PC-3 (cell line): ENCODE measurements at regions not wholly inside any gene's neighbourhood (a gene's known extent, or its start where the extent isn't known, plus 50 kb on each side); places are given as distances from the start of the nearest gene placed in this dataset.

Experiments used
- EZH2 ChIP-seq: fragments of 300-600 bp; sonication (generic); IDR thresholded peaks from one replicate; pipeline ENCODE4 v1.6.1; 2017; ENCODE audit warnings: antibody characterized with exemption, mild to moderate bottlenecking, low read length; ENCODE audit not compliant: unreplicated experiment
- TF ChIP-seq, protein P1 (sequence below): fragments of 300-600 bp; sonication (generic); conservative IDR thresholded peaks from 2 replicates; pipeline ENCODE4 v1.5.1; 2017; ENCODE audit warnings: antibody characterized with exemption, low read depth, mild to moderate bottlenecking, low read length

DNA sequence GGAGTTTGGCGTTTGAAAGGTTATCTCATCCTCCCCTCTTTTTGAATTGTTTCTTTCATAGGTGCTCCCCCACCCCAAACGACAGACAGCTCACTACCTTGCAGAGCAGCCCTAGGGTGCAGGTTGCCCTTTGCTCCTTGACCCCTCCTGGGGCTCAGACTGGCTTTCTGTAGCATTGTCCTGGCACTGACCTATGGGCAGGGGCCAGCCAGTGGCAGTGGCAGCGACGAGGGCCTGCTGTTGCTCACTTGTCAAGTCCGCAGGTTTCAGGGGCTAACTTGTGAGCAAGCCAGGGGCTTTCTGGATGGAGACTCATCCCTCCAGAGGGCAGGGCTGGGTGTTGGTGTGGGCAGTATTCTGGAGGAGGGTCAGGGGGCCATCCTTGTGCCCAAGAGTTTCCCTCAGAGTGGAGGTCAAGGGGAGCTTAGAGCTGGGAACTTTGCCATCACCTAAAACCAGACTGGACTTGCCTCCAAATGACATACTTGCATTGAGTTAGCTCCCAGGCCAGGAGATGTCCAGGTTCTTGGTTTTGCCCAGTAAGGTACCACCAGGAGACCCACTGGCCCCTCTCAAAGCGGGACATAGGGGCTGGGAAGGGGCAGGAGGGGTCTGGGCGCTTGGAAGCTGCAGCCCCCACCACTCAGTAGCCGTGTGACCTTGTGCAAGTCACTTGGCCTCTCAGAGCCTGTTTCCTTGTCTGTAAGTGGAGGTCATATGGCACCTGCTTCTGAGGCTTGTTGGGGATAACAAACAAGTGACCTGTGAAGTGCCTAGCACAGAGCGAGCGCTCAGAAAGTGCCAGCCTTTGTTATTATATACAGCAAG is 53.5 kb upstream of the CDKN2AIPNL start:
- TF ChIP-seq, protein P1, sequence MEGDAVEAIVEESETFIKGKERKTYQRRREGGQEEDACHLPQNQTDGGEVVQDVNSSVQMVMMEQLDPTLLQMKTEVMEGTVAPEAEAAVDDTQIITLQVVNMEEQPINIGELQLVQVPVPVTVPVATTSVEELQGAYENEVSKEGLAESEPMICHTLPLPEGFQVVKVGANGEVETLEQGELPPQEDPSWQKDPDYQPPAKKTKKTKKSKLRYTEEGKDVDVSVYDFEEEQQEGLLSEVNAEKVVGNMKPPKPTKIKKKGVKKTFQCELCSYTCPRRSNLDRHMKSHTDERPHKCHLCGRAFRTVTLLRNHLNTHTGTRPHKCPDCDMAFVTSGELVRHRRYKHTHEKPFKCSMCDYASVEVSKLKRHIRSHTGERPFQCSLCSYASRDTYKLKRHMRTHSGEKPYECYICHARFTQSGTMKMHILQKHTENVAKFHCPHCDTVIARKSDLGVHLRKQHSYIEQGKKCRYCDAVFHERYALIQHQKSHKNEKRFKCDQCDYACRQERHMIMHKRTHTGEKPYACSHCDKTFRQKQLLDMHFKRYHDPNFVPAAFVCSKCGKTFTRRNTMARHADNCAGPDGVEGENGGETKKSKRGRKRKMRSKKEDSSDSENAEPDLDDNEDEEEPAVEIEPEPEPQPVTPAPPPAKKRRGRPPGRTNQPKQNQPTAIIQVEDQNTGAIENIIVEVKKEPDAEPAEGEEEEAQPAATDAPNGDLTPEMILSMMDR, result no peak
- no peak for TF ChIP-seq EZH2
